ENCODE measurements at regions not wholly inside any gene's neighbourhood (a gene's known extent, or its start where the extent isn't known, plus 50 kb on each side); places are given as distances from the start of the nearest gene placed in this dataset.

DNA sequence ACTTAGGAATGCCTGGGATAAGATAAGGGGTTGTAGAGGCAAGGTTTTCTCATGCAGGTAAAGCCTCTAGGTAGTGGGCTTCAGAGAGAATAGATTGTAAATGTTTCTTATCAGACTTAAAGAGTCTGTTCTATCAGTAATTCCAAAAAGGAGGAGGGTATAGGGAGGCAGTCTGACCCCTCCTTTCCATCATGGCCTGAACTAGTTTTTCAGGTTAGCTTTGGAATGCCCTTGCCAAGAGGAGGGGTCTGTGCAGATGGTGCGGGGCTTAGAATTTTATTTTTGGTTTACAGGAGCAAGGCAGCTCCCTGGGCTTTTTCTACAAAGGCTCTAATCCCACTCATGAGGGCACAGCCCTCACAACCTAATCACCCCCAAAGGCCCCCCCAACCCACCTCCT lies 135.0 kb downstream of the B3GNT2 start:
- TF ChIP-seq, protein P1, sequence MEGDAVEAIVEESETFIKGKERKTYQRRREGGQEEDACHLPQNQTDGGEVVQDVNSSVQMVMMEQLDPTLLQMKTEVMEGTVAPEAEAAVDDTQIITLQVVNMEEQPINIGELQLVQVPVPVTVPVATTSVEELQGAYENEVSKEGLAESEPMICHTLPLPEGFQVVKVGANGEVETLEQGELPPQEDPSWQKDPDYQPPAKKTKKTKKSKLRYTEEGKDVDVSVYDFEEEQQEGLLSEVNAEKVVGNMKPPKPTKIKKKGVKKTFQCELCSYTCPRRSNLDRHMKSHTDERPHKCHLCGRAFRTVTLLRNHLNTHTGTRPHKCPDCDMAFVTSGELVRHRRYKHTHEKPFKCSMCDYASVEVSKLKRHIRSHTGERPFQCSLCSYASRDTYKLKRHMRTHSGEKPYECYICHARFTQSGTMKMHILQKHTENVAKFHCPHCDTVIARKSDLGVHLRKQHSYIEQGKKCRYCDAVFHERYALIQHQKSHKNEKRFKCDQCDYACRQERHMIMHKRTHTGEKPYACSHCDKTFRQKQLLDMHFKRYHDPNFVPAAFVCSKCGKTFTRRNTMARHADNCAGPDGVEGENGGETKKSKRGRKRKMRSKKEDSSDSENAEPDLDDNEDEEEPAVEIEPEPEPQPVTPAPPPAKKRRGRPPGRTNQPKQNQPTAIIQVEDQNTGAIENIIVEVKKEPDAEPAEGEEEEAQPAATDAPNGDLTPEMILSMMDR (IDR thresholded peaks at IDR 0.05), result no peak
- no peak for TF ChIP-seq POLR2A (IDR thresholded peaks at IDR 0.05)

All from tibial nerve (tissue), 3 donors.